Colon (tissue), 2 donors: ENCODE measurements at regions not wholly inside any gene's neighbourhood (a gene's known extent, or its start where the extent isn't known, plus 50 kb on each side); places are given as distances from the start of the nearest gene placed in this dataset.
"Not testable (repeated sequence)": the region's sequence is repeated elsewhere in the genome, so short reads cannot be mapped to it uniquely, and the experiment has no call there.

ENCODE experiments used
- FAIRE-seq: peaks from 2 replicates; lab custom pipeline; 2012; peaks lifted over from hg19 to GRCh38; lab: Jason Lieb, UNC
- donor health status: control.
- donor health status: control.

- no peak for FAIRE-seq
Observed at GRCh38 chr16:72596373-72596772, 424.4 kb upstream of the PMFBP1 start.

GRCh38 chr16:72590151-72590937, 418.4 kb upstream of the PMFBP1 start:
- FAIRE-seq: no peak

- no peak for FAIRE-seq
Observed at GRCh38 chr16:72588551-72588950, 416.6 kb upstream of the PMFBP1 start.

- FAIRE-seq: not testable (repeated sequence)
Observed at GRCh38 chr16:72578061-72578460, 406.1 kb upstream of the PMFBP1 start.

- FAIRE-seq: no peak
Observed at GRCh38 chr16:72576189-72576588, 404.2 kb upstream of the PMFBP1 start.

- no peak for FAIRE-seq
Observed at GRCh38 chr16:72569677-72570076, 397.7 kb upstream of the PMFBP1 start.

GRCh38 chr16:72568502-72568901, 396.5 kb upstream of the PMFBP1 start:
- no peak for FAIRE-seq

DNA sequence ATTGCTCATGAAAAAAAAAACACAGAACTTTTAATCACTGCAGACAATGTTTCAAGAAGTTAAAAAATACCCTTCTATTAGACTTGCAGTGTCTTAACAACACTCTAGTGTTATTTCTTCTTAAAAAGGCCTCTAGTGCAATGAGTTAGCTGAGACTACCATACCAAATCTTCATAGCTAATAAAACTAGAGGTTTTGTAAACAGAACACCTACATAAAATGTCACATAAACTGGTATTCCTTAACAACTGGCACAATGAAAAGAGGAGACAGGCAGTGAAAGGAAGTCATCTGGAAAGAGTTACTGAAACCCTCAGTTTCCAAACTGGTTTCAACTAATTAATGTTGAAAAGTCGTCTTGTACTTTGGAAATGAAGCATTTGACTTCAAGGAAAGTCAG, 394.2 kb upstream of the PMFBP1 start:
- no peak for FAIRE-seq

DNA sequence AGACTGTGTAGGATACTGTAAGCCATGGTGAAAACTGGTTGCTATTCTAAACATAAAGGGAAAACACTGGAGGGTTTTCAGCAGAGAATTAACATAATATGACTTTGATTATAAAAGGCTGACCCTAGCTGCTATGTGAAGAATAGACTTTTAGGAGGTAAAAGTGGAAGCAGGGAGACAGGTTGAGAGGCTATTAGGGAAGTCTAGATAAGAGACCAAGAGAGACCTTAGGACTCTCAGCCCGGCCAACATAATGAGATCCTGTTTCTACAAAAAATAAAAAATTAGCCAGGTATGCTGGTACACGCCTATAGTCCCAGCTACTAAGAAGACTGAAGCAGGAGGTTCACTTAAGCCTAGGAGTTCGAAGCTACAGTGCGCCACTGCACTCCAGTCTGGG, 393.2 kb upstream of the PMFBP1 start:
- no peak for FAIRE-seq

DNA sequence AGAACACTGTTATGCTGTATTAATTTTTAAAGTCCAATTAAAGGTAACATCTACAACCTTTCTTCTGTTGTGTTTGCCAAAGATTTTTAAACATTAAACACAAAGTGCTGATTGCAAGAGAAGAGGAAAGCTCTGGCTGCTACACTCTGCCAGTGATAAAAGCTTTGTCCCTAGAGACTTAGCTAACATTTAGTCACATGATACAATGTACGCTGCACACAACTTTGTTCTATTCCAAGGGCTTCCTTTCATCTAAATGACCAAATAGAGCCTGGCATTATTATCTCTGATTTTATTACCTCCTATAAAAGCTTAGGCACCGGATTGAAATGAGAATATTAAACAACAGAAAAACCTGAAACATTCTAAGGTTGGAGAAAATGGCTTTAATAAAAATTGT, 388.7 kb upstream of the PMFBP1 start:
- no peak for FAIRE-seq

- FAIRE-seq: no peak
Observed at GRCh38 chr16:72558501-72558900, 386.5 kb upstream of the PMFBP1 start.

GRCh38 chr16:72554935-72555334, 383.0 kb upstream of the PMFBP1 start:
- no peak for FAIRE-seq

DNA sequence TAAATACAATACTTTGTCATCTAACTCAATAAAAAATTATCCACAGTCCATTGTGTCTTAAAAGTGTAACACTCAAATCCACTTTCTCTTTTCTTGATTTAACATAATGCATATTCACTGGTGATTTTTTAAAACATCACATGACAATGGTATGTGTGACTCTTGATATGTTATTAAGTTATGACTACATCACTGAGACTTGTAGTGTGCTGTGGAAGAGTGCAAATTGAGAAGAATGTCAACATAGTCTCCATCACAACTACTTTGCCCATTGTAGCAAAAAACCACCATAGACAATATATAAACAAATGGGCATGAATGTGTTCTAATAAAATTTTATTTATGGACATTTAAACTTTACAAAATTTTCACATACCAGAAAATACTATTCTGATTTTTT, 380.7 kb upstream of the PMFBP1 start:
- no peak for FAIRE-seq

GRCh38 chr16:72551649-72552048, 379.7 kb upstream of the PMFBP1 start:
- no peak for FAIRE-seq

DNA sequence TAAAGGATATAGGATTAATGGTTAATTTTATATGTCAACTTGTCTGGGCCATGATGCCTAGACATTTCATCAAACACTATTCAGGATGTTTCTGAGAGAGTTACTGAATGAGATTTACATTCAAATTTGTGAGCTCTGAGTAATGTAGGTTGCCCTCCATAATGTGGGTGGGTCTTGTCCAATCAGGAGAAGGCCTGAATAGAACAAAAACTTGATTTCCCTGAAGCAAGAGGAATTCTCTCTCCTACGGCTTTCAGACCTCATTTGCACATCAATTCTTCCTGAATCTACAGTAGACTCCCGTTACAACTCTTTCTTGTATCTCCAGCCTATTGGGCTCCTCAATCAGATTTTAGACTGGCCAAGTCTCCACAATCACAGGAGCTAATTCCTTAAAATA, 377.9 kb upstream of the PMFBP1 start:
- FAIRE-seq: no peak

DNA sequence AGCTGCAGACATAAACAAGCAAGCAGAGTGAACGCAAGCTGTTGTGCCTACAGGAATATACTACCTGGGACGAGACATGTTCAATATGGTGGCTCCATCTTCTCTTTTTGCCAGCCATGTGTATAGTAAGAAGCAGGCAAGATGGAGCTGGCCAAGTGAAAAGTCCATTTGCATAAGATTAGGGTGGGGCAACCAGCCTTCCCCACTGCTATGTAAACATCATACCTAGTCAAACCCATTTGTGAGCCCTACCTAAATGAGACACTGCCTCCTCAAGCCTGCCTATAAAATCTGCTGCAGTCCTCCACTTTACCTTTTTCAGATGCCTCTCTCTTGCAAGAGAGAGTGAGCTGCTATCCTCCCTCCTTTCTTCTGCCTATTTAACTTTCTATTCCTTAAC, 370.1 kb upstream of the PMFBP1 start:
- FAIRE-seq: no peak

DNA sequence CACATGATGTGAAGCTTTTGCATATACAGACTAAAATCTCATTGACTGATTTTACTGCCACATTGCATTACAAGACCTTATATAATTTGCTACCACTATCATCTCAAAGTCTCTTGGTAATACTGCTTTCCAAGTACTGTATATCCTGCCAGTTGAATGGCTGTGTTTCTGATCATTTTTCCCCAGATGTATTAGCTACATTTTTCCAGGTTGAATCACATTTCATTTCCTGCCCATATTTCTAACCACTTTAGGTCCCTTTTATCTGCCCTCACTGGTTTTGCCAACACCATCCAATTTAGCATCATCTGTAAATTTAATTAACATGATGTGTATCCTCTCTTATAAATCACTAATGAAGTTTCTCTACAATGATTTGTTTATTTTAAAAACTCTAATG, 365.7 kb upstream of the PMFBP1 start:
- no peak for FAIRE-seq

GRCh38 chr16:72536723-72537435, 364.9 kb upstream of the PMFBP1 start:
- FAIRE-seq: no peak

GRCh38 chr16:72532906-72533410, 361.0 kb upstream of the PMFBP1 start:
- FAIRE-seq: no peak

- FAIRE-seq: no peak
Observed at GRCh38 chr16:72530434-72530833, 358.5 kb upstream of the PMFBP1 start.

DNA sequence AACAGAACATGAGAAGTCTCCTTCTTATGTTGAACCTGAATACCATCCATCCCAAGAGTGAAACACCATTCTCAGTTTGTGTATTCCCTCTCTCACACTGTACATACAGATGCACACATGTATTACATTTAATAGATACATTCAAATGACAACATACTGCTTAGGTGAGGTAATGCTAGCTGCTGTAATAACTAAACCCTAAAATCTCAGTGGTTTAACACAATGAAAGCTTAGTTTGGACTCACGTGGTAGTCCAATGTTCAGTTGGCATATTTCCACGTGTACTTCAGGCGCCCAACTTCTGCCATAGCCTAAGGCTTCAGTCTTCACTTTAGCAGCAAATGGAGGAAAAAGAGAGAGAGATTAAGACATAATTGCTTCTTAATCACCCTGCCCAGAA, 351.1 kb upstream of the PMFBP1 start:
- FAIRE-seq: no peak

- no peak for FAIRE-seq
Observed at GRCh38 chr16:72517154-72517553, 345.2 kb upstream of the PMFBP1 start.

DNA sequence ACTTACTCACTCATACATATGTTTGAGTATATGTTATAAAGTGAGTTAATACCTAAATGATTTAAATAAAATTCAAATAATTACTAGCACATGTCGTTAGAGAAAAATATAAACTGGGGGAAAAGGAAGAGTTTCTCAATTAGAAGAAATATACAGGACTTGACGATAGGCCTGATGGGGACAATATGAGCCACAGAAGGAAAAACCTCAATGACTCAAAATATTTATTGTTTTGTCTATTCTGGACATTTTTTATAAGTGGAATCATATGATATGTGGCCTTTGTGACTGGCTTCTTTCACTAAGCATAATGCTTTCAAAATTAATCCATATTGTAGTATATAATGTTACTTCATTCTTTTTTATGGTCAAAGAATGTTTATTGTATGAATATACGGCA, 339.2 kb upstream of the PMFBP1 start:
- no peak for FAIRE-seq

GRCh38 chr16:72508191-72508590, 336.2 kb upstream of the PMFBP1 start:
- FAIRE-seq: no peak
